ENCODE measurements at regions not wholly inside any gene's neighbourhood (a gene's known extent, or its start where the extent isn't known, plus 50 kb on each side); places are given as distances from the start of the nearest gene placed in this dataset.

DNA sequence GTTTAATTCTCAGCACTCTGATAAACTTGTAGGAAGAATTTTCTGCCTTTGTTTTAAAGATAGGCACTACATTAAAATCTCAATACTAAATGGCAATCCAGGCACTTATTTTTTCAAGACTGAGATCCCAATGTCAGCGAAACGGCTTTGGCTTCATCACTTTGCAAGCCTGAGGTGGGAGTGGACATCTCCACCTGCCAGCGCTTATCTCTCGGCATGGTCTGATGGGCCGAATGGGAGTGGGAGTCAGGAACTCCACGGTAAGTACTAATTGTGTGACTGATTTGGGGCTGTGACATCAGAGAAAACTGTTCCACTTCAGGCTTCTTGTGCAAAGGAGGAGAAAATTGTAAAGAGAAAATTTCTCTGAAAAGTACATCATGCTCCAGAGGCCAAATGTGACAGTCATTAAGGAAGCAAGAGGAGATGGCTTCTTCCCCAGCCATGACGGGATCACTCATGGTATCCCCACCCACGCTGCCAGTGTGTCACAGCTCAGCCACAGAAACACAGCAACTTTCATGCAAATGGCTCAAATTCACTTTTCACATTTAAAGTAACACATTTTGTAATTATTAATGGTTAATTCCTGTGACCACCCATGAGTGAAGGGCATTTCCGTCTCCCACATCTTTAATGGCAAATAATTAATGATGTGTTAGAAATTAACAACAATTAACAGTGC lies 385.5 kb upstream of the HNRNPA3 start:
- DNase-seq (no peak), ATAC-seq (no peak)
- Histone ChIP-seq H3K27me3 (ENCODE audit: control insufficient read depth, insufficient read depth, low read length) (no peaks in the 10 kb centered on the region), H3K4me1 (ENCODE audit: control insufficient read depth, insufficient read depth, low read length) (peaks cover 2% of the 10 kb centered on the region), H3K9me3 (ENCODE audit: control insufficient read depth, insufficient read depth, low read length) (no peaks in the 10 kb centered on the region), H3K4me3 (ENCODE audit: low read length) (no peak overlapping the region), H3K27ac (ENCODE audit: low read length) (no peak overlapping the region), H3K36me3 (ENCODE audit: control insufficient read depth, insufficient read depth, low read length) (no peaks in the 10 kb centered on the region)
- Mint-ChIP-seq H3K4me1 (peaks cover 17 to 21% of the 10 kb centered on the region in 2 donors), H3K27ac (peak overlapping the region in 1 of 2 donors; percentile 65), H3K4me3 (no peak overlapping the region), H3K36me3 (no peaks in the 10 kb centered on the region), H3K27me3 (ENCODE audit: low read depth in 2 of 2) (peaks cover 0 to 8% of the 10 kb centered on the region in 2 donors), H3K9me3 (no peaks in the 10 kb centered on the region)
- WGBS (ENCODE audit: insufficient coverage) = 86% methylated on average over 8 of the region's 9 CpGs
- intact Hi-C loops (cut with micrococcal nuclease) = no loop called here
- TF ChIP-seq CTCF (IDR thresholded peaks at IDR 0.05) = no peak

DNA sequence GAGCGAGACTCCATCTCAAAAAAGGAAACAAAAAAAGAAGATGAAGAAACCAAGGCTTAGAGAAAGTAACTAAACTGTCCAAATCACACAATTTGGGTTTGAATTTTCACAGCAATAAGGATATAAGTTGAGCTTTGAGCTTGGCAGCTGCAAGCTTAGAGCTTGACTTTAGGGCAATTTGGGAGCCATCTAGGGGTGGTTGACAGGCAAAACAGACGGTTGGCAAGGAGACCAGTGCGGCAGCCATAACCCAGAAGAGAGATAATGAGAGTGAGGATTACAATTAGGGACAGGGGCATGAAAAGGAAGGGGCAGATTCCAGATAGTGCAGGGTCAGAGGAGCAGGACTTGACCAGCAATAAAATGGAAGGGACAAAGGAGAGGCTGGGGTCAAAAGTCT lies 382.2 kb upstream of the HNRNPA3 start:
- H3K9me3 ChIP-seq (ENCODE audit: control insufficient read depth, insufficient read depth, low read length) = no peaks in the 10 kb centered on the region
- peak in 1 of 3 donors; percentile 64 for ATAC-seq
- peaks cover 15 to 19% of the 10 kb centered on the region in 2 donors for H3K4me1 Mint-ChIP-seq

DNA sequence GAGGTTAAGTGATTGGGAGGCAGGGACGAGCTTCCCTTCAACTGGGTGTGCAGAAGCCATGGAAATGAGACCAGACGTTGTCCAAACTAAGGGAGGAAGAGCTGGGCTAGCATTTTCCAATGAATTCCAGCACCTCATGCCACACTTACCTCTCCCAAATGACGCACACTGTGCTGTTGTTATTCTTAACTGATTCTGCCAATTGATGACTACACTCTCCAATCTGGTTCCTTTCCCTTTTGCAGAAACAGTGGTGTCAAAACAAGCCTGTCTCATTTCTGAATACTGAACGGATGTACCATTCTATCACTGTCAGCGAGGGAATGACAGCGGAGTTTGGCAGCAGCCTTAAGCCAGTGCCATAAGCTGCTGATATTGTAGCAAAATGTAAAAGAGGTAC lies 380.5 kb upstream of the HNRNPA3 start:
- no peak overlapping the region for H3K4me3 Mint-ChIP-seq
- Histone ChIP-seq H3K4me1 (ENCODE audit: control insufficient read depth, insufficient read depth, low read length) (no peaks in the 10 kb centered on the region), H3K4me3 (ENCODE audit: low read length) (no peak overlapping the region), H3K9me3 (ENCODE audit: control insufficient read depth, insufficient read depth, low read length) (no peaks in the 10 kb centered on the region), H3K27me3 (ENCODE audit: control insufficient read depth, insufficient read depth, low read length) (no peaks in the 10 kb centered on the region), H3K36me3 (ENCODE audit: control insufficient read depth, insufficient read depth, low read length) (no peaks in the 10 kb centered on the region), H3K27ac (ENCODE audit: low read length) (no peak overlapping the region)
- H3K27ac Mint-ChIP-seq = no peak overlapping the region
- intact Hi-C loops (cut with micrococcal nuclease) = no loop called here
- no peaks in the 10 kb centered on the region for H3K36me3 Mint-ChIP-seq
- H3K4me1 Mint-ChIP-seq = peaks cover 8 to 9% of the 10 kb centered on the region in 2 donors
- ATAC-seq (no peak), DNase-seq (no peak)
- peaks cover 0 to 8% of the 10 kb centered on the region in 2 donors for H3K27me3 Mint-ChIP-seq (ENCODE audit: low read depth in 2 of 2)
- 93% methylated on average over 6 of the region's 6 CpGs for WGBS (ENCODE audit: insufficient coverage)
- no peak for TF ChIP-seq CTCF (IDR thresholded peaks at IDR 0.05)
- no peaks in the 10 kb centered on the region for H3K9me3 Mint-ChIP-seq

More for the DNA sequence above, 382.2 kb upstream of the HNRNPA3 start:
- TF ChIP-seq CTCF (IDR thresholded peaks at IDR 0.05) = no peak
- Histone ChIP-seq H3K4me3 (ENCODE audit: low read length) (no peak overlapping the region), H3K27me3 (ENCODE audit: control insufficient read depth, insufficient read depth, low read length) (no peaks in the 10 kb centered on the region), H3K4me1 (ENCODE audit: control insufficient read depth, insufficient read depth, low read length) (peaks cover 2% of the 10 kb centered on the region), H3K27ac (ENCODE audit: low read length) (no peak overlapping the region), H3K36me3 (ENCODE audit: control insufficient read depth, insufficient read depth, low read length) (no peaks in the 10 kb centered on the region)
- intact Hi-C loops (cut with micrococcal nuclease) = no loop called here
- WGBS (ENCODE audit: insufficient coverage) = 76% methylated on average over 3 of the region's 3 CpGs
- DNase-seq = peak in 1 of 2 donors; percentile 56
- Mint-ChIP-seq H3K4me3 (no peak overlapping the region), H3K27ac (peak overlapping the region in 1 of 2 donors; percentile 37), H3K27me3 (ENCODE audit: low read depth in 2 of 2) (peaks cover 0 to 8% of the 10 kb centered on the region in 2 donors), H3K9me3 (no peaks in the 10 kb centered on the region), H3K36me3 (no peaks in the 10 kb centered on the region)

GRCh38 chr2:176833671-176834070 lies 378.9 kb upstream of the HNRNPA3 start:
- intact Hi-C loops (cut with micrococcal nuclease) = no loop called here
- ATAC-seq = no peak
- H3K27ac ChIP-seq (ENCODE audit: low read length) = no peak overlapping the region
- no peaks in the 10 kb centered on the region for H3K36me3 ChIP-seq (ENCODE audit: control insufficient read depth, insufficient read depth, low read length)
- H3K4me3 ChIP-seq (ENCODE audit: low read length) = no peak overlapping the region
- Mint-ChIP-seq H3K27ac (no peak overlapping the region), H3K27me3 (ENCODE audit: low read depth in 2 of 2) (peaks cover 0 to 8% of the 10 kb centered on the region in 2 donors), H3K9me3 (no peaks in the 10 kb centered on the region), H3K4me3 (no peak overlapping the region), H3K4me1 (peaks cover 8% of the 10 kb centered on the region in 2 donors), H3K36me3 (no peaks in the 10 kb centered on the region)
- H3K9me3 ChIP-seq (ENCODE audit: control insufficient read depth, insufficient read depth, low read length) = no peaks in the 10 kb centered on the region
- no peaks in the 10 kb centered on the region for H3K4me1 ChIP-seq (ENCODE audit: control insufficient read depth, insufficient read depth, low read length)
- no peak for DNase-seq
- TF ChIP-seq CTCF (IDR thresholded peaks at IDR 0.05) = no peak
- no peaks in the 10 kb centered on the region for H3K27me3 ChIP-seq (ENCODE audit: control insufficient read depth, insufficient read depth, low read length)

Measured in natural killer cell (primary cell).